ENCODE measurements at regions not wholly inside any gene's neighbourhood (a gene's known extent, or its start where the extent isn't known, plus 50 kb on each side); places are given as distances from the start of the nearest gene placed in this dataset.
"Not testable (repeated sequence)": the region's sequence is repeated elsewhere in the genome, so short reads cannot be mapped to it uniquely, and the experiment has no call there.

DNA sequence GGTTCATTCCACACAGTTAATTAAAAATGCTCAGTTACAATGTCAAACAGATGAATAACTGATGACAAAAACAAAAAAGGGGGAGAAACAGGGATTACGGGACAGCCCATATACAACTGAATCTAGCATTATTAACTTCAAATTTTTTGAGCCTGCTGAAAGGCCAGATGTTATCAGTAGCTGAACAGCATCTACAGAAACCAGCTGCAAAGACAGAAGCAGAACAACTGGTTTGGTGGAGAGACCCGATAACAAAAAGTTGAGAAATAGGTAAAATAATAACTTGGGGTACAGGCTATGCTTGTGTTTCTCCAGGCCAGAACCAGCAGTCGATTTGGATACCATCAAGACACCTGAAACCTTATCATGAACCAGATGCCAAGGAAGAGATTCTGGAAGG, 109.8 kb downstream of the SEPTIN7 start:
- FAIRE-seq; H4K20me1 ChIP-seq (ENCODE audit: control insufficient read depth, insufficient read depth); H3K9ac ChIP-seq (ENCODE audit: control insufficient read depth, insufficient read depth, low read length); H3K4me3 ChIP-seq; POLR2A ChIA-PET; H3K79me2 ChIP-seq (ENCODE audit: control insufficient read depth, insufficient read depth, low read length); H3K27me3 ChIP-seq (replicated peaks in 1 of 2; ENCODE audit: control insufficient read depth in 2 of 2, insufficient read depth in 2 of 2, low read length in 1 of 2); in situ Hi-C loops (cut with MboI); intact Hi-C loops (cut with micrococcal nuclease; ENCODE audit: unreplicated experiment); H3K4me1 ChIP-seq (ENCODE audit: control insufficient read depth, insufficient read depth, low read length); H3K4me2 ChIP-seq (ENCODE audit: control insufficient read depth, insufficient read depth); H3K27ac ChIP-seq (ENCODE audit: control insufficient read depth, insufficient read depth); H2AFZ ChIP-seq (ENCODE audit: control insufficient read depth, low read depth, low read length); ATAC-seq; H3K36me3 ChIP-seq (ENCODE audit: control insufficient read depth in 2 of 2, insufficient read depth in 2 of 2, low read length in 1 of 2); H3K9me3 ChIP-seq (replicated peaks; ENCODE audit: control insufficient read depth, insufficient read depth, low read length); BruUV-seq (replicated peaks); DNase-seq (ENCODE audit: low read depth, low spot score): not testable (repeated sequence)
- CTCF ChIA-PET, result interaction anchor here (1.0 to 6.2 kb wide), 5 partner anchors 186 to 381 kb away, joined by 3 to 115 read pairs (median 5); no protein-coding TSS in a partner anchor
- 92% methylated on average over 3 of the region's 3 CpGs for WGBS (ENCODE audit: insufficient coverage, insufficient replicate concordance, low lambda C conversion rate, missing lambda C conversion rate)
- RAD21 ChIA-PET (ENCODE audit: unreplicated experiment), result interaction anchor here (0.6 to 2.0 kb wide), 4 partner anchors 185 to 294 kb away, joined by 3 to 5 read pairs (median 3); no protein-coding TSS in a partner anchor
- SMC1A ChIA-PET (ENCODE audit: uncharacterized antibody, unreplicated experiment), result interaction anchor here (0.7 to 6.4 kb wide), 7 partner anchors 63 to 215 kb away, joined by 3 to 155 read pairs (median 3); partner anchors contain the start of gene HERPUD2

GRCh38 chr7:35913350-35913749, 112.5 kb downstream of the SEPTIN7 start:
- BruUV-seq (replicated peaks); H3K79me2 ChIP-seq (ENCODE audit: control insufficient read depth, insufficient read depth, low read length); FAIRE-seq; H3K4me2 ChIP-seq (ENCODE audit: control insufficient read depth, insufficient read depth); RAD21 ChIA-PET (ENCODE audit: unreplicated experiment); H3K9ac ChIP-seq (ENCODE audit: control insufficient read depth, insufficient read depth, low read length); H3K27ac ChIP-seq (ENCODE audit: control insufficient read depth, insufficient read depth); DNase-seq (ENCODE audit: low read depth, low spot score); in situ Hi-C loops (cut with MboI); H4K20me1 ChIP-seq (ENCODE audit: control insufficient read depth, insufficient read depth); H2AFZ ChIP-seq (ENCODE audit: control insufficient read depth, low read depth, low read length); CTCF ChIA-PET; ATAC-seq; intact Hi-C loops (cut with micrococcal nuclease; ENCODE audit: unreplicated experiment); H3K27me3 ChIP-seq (replicated peaks in 1 of 2; ENCODE audit: control insufficient read depth in 2 of 2, insufficient read depth in 2 of 2, low read length in 1 of 2); SMC1A ChIA-PET (ENCODE audit: uncharacterized antibody, unreplicated experiment); POLR2A ChIA-PET; H3K9me3 ChIP-seq (replicated peaks; ENCODE audit: control insufficient read depth, insufficient read depth, low read length); H3K4me3 ChIP-seq; H3K36me3 ChIP-seq (ENCODE audit: control insufficient read depth in 2 of 2, insufficient read depth in 2 of 2, low read length in 1 of 2); H3K4me1 ChIP-seq (ENCODE audit: control insufficient read depth, insufficient read depth, low read length): not testable (repeated sequence)
- WGBS (ENCODE audit: insufficient coverage, insufficient replicate concordance, low lambda C conversion rate, missing lambda C conversion rate), result 100% methylated on average over 2 of the region's 2 CpGs

- ATAC-seq; H3K27ac ChIP-seq (ENCODE audit: control insufficient read depth, insufficient read depth); in situ Hi-C loops (cut with MboI); H3K4me2 ChIP-seq (ENCODE audit: control insufficient read depth, insufficient read depth); H3K9me3 ChIP-seq (replicated peaks; ENCODE audit: control insufficient read depth, insufficient read depth, low read length); H3K27me3 ChIP-seq (replicated peaks in 1 of 2; ENCODE audit: control insufficient read depth in 2 of 2, insufficient read depth in 2 of 2, low read length in 1 of 2); FAIRE-seq; H3K9ac ChIP-seq (ENCODE audit: control insufficient read depth, insufficient read depth, low read length); CTCF ChIA-PET; DNase-seq (ENCODE audit: low read depth, low spot score); intact Hi-C loops (cut with micrococcal nuclease; ENCODE audit: unreplicated experiment); POLR2A ChIA-PET; RAD21 ChIA-PET (ENCODE audit: unreplicated experiment); H3K36me3 ChIP-seq (ENCODE audit: control insufficient read depth in 2 of 2, insufficient read depth in 2 of 2, low read length in 1 of 2); H3K79me2 ChIP-seq (ENCODE audit: control insufficient read depth, insufficient read depth, low read length); H3K4me1 ChIP-seq (ENCODE audit: control insufficient read depth, insufficient read depth, low read length); BruUV-seq (replicated peaks); SMC1A ChIA-PET (ENCODE audit: uncharacterized antibody, unreplicated experiment); H3K4me3 ChIP-seq; H2AFZ ChIP-seq (ENCODE audit: control insufficient read depth, low read depth, low read length); H4K20me1 ChIP-seq (ENCODE audit: control insufficient read depth, insufficient read depth): not testable (repeated sequence)
- 92% methylated on average over 1 of the region's 1 CpG for WGBS (ENCODE audit: insufficient coverage, insufficient replicate concordance, low lambda C conversion rate, missing lambda C conversion rate)
These were observed 113.4 kb downstream of the SEPTIN7 start for GRCh38 chr7:35914214-35914613.

DNA sequence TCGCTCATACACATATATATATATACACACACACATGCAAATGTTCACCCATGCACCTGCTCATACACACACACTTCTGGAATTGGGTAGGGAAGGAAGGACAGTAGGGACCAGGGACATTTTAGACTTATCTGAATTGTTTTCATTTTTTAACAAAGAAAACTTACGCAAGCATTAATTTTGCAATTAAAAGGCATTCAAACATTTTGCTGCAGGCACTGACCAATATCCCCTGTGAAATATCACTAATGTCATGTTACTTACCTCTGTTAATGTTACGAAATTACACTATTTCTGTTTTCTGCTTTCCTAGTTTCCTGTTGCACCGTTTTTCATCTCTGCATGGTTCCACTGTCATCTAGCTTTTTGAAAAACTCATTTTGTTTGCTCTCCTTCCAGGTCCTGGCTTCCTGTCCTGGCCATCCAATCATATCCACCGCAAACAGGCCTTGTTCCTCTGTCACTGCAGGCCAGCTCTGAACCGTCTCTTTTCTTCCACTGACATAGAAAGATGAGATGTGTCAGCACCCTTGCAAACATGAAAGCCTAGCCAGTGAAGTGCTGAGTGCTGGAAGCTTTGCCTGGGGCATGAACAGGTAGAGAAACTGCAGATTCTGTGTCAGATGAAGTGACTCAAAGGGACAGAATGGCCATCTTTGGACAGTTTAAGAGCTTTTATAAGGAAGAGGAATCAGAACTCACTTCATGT, 114.5 kb downstream of the SEPTIN7 start:
- WGBS (ENCODE audit: insufficient coverage, insufficient replicate concordance, low lambda C conversion rate, missing lambda C conversion rate), result 74% methylated on average over 6 of the region's 6 CpGs
- in situ Hi-C loops (cut with MboI); H3K4me2 ChIP-seq (ENCODE audit: control insufficient read depth, insufficient read depth); ATAC-seq; H3K27ac ChIP-seq (ENCODE audit: control insufficient read depth, insufficient read depth); BruUV-seq (replicated peaks); H3K9ac ChIP-seq (ENCODE audit: control insufficient read depth, insufficient read depth, low read length); POLR2A ChIA-PET; H3K79me2 ChIP-seq (ENCODE audit: control insufficient read depth, insufficient read depth, low read length); DNase-seq (ENCODE audit: low read depth, low spot score); H3K4me3 ChIP-seq; H3K36me3 ChIP-seq (ENCODE audit: control insufficient read depth in 2 of 2, insufficient read depth in 2 of 2, low read length in 1 of 2); H3K4me1 ChIP-seq (ENCODE audit: control insufficient read depth, insufficient read depth, low read length); intact Hi-C loops (cut with micrococcal nuclease; ENCODE audit: unreplicated experiment); H3K27me3 ChIP-seq (replicated peaks in 1 of 2; ENCODE audit: control insufficient read depth in 2 of 2, insufficient read depth in 2 of 2, low read length in 1 of 2); H2AFZ ChIP-seq (ENCODE audit: control insufficient read depth, low read depth, low read length); H4K20me1 ChIP-seq (ENCODE audit: control insufficient read depth, insufficient read depth); FAIRE-seq; H3K9me3 ChIP-seq (replicated peaks; ENCODE audit: control insufficient read depth, insufficient read depth, low read length): not testable (repeated sequence)
- ChIA-PET RAD21 (ENCODE audit: unreplicated experiment) (interaction anchor here (2.3 kb wide), 1 partner anchor 61 kb away, joined by 9 read pairs; no protein-coding TSS in a partner anchor), SMC1A (ENCODE audit: uncharacterized antibody, unreplicated experiment) (interaction anchor here (0.9 to 2.5 kb wide), 3 partner anchors 38 to 218 kb away, joined by 3 to 24 read pairs (median 3); no protein-coding TSS in a partner anchor), CTCF (interaction anchor here (0.6 to 2.8 kb wide), 6 partner anchors 8 to 378 kb away, joined by 3 to 20 read pairs (median 6); no protein-coding TSS in a partner anchor)
